Amniotic epithelial cell (primary cell): ENCODE measurements at regions not wholly inside any gene's neighbourhood (a gene's known extent, or its start where the extent isn't known, plus 50 kb on each side); places are given as distances from the start of the nearest gene placed in this dataset.

Source experiments
- DNase-seq: peaks from one replicate; pipeline ENCODE4 v3.0.0-alpha.2; 2010; ENCODE audit warnings: low read depth

DNA sequence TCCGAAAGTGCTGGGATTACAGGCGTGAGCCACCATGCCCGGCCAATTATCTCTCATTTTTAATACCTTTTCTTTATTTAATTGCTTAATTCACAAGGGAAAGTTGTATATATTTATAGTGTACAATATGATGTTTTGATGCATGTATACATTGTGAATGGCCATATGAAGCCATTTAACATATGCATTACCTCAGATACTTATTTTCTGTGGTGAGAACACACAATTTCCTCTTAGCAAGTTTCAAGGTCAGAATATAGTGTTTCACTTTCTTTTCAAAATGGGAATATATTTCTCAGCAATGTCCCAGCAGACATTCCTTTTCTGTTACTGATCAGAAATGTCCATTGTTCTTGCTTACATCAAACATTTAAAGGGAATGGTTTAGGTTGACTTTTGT, 1596.3 kb downstream of the MAT2B start:
- no peak for DNase-seq

DNA sequence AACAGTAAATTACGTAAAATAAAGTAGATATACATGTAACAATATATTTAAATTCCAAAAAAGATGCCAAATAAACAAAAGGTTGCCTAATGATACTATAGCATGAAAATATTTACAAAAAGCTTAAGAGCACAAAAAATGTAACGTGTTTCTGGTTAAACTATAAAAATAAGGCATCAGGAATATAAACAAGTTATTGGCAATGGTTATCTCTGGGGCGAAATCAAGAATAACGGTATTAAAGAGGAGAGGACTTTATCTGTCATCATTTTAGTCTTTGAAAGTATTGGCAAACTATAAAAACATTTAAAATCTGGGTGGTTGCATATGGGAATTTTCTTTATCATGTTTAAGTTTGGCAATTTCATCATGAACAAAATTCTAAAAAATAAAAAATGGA, 1599.2 kb downstream of the MAT2B start:
- DNase-seq, result no peak

DNA sequence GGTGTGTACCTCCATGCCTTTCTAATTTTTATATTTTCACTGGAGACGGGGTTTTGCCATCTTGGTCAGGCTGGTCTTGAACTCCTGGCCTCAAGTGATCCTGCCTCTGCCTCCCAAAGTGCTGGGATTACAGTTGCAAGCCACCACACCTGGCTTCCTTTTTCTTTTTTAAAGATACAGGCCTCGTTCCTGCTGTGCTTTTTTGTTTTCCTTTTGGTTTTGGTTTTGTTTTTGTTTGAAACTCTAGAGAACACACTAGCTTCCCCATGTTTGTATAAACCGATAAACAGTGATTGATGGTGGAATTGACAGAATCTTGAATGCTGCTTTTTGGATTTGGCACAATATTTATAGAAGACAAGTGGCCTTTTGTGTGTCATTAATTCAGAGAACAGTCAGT, 1603.4 kb downstream of the MAT2B start:
- no peak for DNase-seq

DNA sequence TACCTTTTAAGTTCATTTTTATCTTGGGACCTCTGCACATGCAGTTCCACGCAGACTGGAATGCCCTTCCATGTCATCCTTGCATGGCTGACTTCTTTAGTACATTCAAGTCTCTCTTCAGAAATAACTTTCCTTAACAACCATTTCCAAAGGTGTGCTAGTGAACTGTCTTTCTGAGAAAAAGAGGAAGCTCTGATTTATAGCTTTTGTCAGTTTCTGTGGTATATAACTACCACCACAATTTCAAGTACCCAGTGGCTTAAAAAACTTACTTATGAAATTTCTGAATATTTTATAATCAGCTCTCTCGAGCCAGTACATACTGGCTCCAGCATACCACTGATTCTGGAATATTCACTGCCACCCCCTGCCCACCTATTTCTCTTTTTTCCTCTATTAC, 1613.8 kb downstream of the MAT2B start:
- no peak for DNase-seq

DNA sequence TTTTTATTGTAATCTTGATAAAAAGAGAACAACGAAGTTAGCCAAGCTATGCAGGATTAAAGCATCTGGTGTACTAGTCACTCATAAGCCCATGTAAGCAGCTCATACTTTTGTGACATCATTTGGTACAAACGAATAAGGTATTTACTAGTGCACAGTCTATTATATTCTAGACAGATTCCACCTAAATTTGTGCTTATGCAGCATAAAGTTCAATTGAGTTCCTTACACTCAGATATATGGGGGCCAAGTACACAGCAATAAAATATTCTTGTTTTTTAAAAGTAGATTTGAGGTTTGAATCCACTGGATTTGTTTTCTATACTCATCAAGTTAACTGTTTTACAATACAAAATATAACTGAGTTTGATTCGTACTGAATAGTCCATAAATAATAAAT, 1621.2 kb downstream of the MAT2B start:
- DNase-seq, result no peak

DNA sequence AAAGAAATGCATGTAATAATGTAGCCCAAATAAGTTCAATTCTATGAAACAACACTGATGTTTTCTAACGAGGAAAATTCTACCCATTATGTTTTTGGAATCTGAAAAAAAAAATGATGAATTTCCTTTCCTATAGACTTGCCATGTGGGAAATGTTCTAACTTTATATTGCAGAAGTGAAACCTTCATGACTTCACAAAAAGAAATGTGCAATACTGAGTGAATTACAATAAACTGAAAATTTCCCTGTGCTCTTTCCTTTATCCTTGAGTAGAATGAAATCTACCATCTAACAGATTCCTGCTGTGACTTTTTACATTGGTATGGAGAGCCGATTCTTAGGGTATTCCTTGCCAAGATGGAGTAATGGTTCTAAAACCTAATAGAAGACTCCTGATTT, 1622.5 kb downstream of the MAT2B start:
- DNase-seq, result no peak

DNA sequence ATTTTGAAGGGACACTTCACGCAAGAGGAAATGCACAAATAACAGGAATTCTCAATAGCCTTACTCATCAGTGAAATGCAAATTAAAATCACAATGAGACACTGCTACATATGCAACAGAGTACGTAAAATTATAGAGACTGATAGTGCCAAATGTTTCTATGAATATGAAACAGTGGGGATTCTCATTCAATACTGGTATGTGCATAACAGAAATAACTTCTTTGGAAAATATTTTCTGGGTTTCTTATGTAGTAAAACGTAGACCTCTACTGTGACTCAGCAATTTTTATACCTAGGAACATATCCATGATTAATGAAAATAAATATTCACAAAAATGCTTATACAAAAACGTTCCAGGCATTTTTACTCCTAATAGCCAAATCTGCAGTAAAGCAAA, 1625.2 kb downstream of the MAT2B start:
- DNase-seq, result peak; percentile 20

DNA sequence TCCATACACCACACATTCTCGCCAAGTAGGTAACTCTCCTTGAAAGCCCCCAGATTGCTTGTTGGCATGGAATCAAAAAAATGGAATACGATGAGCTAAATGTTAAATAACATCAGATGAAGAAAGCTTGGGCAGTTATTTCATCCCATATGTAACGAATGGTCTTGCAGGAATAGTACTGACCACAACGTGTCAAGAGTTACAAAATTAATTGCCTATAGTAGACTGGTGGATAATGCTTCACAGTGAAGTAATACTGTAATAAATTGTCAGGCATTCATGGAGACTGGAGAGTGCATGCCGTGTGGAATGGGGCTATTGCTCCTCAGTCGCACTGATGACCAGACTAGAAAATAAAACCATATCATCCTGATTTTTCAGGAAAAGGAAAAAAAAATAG, 1628.7 kb downstream of the MAT2B start:
- peak; percentile 83 for DNase-seq

DNA sequence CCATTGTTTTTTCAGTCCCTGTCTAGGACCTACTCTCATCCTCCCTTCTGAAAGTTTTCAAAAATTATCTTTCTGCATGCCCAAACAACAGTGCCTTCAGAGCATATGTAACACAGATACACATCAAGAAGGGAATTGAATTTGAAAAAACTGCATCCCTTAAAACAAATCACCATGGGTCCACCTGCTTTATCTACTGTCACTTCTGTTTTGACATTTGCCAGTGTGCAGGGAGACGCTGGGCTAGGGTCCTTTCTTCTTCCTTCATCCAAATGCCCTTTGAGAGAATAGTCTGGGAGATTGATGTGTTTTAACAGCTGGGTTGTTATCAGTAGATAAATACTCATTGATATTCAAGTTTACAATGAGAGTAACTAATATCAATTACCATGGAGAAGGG, 1630.1 kb downstream of the MAT2B start:
- DNase-seq, result no peak

DNA sequence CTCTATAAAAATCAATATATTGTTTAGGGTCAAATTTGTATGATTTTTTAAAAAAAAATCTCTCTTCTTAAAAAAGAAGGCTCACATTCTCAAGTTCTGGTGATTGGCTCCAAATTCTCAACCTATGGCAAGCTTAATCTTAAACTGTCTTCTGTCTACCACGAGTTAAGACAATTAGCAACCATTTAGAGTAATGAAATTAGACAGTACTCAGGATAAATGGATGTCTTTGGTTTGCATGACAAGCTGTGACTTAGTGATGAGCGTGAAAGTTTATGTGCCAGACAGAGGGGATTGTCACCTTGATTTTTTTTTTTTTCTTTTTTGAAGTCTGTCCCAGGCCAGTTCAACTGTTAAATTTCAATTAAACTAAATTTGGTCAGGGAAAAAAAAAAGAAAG, 1632.3 kb downstream of the MAT2B start:
- DNase-seq, result no peak

DNA sequence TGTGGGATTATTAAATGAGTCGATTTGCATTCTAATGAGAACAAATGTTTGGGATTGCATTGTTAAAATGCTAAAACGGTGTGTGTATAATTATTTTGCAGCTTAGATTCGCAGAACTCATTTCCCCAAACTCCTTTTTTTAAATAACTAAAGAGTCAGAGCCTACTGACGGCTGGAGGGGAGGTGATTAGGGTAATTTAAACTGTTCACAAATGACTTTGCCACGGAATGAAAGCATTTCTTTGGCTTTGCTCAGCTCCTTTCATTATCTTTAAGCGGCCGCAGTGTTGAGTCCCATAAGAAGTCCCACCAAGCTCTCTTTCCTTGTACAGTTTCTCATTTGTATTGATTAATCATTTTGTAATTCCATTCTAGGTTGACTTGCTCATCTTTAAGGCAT, 1632.8 kb downstream of the MAT2B start:
- no peak for DNase-seq

DNA sequence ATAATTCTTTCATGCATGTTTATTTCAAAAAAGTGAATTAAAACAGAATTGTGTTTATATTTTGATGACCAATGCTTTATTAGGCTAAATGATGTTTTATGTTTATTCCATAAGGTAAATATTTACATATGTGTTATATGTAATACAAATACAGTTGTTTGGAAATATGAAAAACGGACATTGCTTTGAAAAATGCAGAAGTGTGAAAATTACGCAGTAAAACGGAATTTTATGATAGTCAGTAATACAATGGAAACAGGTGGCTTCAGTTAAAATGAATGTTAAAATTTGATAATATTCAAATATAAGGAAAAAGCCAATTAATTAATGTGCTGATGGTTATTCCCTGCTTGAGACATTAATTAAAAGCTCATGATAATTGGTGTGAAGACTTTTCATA, 1633.8 kb downstream of the MAT2B start:
- DNase-seq, result no peak

DNA sequence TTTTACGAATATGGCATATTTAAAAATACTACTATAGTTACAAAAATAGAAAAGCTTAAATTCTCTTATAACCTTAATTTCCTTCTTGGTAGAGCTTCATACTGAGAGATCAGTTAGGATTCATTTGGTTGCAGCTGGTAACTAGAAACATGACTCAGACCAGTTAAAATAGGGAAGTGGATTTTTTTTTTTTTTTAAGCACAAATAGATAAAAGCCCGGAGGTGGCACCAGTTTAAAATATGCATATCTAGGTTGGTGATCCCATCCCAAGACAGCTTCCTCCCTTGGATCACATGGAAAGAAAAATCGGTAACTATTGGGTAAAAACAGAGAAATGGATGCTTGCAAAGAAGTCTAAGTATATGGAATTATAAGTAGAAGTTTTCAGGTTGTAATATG, 1634.3 kb downstream of the MAT2B start:
- no peak for DNase-seq

DNA sequence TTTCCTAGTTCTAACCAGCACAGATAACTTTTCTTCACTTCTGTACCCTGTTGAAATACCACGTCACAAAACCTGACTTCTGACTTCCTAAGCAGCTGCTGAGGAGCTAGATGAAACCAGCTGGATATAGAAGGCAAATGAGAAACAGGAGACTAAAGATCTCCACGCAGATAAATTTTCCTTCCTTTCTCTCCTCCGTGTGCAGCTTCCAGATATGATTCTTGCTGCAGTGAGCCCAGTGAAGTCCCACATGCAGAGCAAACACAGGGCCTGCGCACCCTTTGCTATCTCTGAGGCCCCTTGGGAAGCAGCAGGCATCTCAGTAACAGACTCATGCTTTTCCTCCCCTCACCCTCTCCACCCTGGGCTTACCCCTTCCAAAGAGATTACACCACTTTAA, 1638.3 kb downstream of the MAT2B start:
- DNase-seq, result peak; percentile 66

DNA sequence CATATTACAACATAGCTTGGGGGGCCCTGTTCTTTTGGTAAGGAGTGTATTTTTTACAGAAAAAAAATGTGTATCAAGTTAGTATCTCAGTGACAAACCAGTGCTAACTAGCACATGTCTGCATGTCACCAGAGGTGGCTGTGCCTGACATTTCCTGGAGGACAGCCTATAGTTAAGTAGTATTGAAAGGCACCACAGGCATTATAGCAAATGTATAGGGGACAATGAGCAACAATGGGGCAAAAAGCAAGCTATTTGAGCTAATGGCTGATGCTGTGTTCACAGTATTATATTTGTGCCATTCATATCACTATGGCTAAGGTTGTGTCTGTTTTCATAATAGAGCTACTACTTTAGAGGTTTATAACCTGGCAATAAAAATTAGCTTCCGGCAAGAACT, 1644.0 kb downstream of the MAT2B start:
- DNase-seq, result no peak

DNA sequence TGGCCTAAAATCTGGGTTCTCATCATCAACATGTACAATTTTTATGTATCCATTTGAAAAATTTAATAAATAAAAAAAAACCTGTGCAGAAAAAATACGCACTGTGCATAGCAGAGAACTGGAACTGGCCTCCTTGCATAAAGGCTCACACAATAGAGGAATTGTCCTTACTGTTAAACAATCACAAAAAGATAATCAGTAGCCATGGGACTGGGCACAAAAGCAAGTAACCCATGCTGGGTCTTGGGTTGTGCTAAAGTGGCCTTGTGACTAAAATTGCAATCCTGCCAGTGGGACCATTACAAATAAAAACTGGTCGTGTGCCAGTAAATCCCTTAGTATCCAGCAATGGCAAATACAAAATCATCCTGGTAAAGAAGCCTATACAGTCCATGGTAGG, 1646.6 kb downstream of the MAT2B start:
- DNase-seq, result no peak

DNA sequence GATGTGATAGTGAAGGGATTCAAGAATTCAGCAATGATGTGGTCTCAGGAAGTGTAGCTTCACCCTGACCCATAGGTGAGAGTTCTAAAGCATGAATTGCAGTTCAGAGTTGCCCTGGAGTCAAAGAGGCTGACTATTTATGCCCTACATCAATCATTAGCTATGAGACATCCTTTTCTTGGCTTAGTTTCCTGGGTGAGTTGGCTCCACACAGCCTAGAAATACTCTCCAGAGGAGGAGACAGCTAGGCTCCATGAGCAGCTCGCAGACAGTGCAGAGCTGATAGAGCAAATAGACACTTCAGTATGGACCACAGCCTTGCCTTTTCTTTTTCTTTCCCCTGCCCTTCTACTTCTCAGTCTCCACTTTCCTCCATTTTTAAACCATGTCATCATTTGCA, 1651.8 kb downstream of the MAT2B start:
- peak; percentile 40 for DNase-seq

DNA sequence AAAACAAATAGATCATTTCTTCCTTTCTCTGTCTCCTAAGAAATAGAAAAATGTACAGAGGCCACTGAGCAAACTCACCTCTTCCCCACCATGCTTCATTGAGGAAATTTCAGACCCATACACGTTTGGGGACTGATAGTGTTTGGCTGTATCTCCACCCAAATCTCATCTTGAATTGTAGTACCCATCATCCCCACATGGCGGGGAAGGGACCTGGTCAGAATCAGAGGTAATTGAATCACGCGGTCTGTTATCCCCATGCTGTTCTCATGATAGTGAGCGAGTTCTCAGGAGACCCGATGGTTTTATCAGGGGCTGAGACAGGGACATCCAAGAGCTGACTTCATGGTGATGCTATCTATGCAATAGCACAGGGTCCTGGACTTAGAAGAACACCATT, 1655.8 kb downstream of the MAT2B start:
- DNase-seq, result no peak

DNA sequence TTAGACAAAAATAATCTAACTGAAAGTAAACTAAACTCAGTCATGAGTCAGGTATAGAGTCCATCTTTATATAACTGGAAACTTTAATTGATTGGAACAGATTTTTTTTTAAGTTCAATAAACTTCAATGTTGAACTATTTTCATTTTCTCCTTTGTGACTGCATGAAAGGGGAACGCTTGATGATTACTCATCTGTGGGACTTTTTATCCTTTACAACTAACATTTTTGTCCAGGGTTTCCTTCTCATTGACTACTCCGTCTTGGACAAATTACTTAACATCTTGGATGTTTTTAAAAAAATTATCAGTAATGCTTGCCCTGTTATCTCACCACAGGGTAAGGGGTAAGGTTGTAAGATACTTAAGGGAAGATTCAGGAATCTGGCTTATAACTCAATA, 1658.4 kb downstream of the MAT2B start:
- no peak for DNase-seq

DNA sequence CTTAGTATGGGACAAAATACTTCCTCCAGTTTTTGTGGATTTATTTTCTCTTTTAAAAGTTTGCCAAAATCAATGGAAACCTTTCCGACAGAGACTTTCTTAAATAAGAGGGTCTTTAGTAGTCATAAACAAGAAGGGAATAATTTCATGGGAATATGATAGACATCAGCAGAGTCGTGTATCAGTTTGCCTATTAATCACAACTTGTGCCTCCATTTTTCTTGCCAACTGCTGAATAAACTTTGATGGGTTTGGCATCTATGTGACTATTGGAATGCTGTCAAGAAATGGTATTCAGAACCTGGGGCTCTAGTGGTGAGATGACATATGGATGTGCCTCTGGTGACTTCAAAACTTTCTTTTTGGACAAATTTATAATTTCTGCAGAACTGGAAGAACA, 1668.2 kb downstream of the MAT2B start:
- no peak for DNase-seq

DNA sequence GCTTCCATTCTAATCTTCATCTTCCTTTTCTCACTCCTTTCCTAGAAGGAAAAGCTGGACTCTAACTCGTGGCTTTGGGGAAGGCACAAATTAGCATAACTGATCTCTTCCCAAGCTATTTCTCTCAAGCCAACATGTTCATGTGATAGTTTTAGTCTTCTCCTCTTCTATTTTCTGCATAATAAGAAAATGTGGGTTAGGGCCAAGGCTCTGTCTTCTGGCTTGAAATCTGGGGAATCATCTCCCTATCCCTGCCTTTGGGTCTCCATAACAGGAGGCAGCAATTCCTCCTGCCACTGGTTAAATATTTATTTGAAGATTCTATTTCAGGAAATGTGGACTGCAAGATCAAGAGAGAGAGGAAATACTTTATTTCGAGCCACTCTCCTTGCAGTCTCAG, 1669.6 kb downstream of the MAT2B start:
- no peak for DNase-seq

DNA sequence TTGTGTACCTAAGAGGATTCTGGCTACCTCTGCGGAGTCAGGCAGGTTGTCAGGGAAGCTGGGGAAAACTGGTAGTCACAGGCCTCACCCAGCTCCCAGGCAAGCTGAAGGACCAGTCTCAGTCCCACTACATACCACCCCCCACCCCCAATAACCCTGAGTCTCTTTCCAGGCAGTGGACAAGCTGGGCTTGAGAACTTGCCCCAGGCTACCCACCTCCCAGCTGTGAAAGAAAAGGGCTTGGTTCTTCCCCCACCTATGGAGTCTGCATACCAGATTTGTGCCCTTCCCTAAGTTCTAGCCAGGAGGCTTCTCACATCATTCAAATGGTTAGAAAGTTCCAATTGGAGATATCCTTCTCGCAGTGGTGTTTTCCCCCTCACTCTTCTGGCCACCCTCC, 1678.8 kb downstream of the MAT2B start:
- DNase-seq, result no peak

DNA sequence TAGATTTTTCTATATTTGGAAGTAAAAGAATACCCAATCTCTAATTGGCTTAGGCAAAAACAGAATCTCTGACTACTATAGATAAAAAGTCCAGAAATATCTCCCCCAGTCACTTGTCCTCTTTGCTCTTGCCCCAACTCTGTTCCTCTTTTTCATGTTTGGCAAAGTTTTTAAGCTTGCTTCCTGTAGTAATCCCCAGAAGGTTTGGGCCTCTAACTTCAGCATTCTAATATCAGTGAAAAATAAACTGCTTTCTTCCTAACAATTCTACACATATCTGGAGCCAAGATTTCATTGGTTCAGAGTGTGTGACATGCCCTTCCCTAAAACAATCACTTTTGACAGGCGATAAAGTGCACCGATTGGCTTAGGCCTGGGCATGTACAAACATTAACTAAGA, 1680.3 kb downstream of the MAT2B start:
- DNase-seq, result no peak

DNA sequence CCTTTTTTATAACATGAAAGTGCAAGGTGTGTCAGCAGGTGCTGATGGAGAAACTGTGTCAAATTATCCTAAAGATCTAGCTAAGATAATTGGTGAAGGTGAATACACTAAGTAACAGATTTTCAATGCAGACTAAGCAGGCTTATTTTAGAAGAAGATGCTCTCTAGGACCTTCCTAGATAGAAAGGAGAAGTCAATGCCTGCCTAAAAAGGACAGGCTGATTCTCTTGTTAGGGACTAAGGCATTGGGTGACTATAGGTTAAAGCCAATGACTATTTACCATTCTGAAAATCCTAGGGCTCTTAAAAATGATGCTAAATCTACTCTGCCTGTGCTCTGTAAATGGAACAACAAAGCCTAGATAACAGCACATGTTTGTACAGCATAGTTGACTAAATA, 1682.4 kb downstream of the MAT2B start:
- DNase-seq, result no peak

DNA sequence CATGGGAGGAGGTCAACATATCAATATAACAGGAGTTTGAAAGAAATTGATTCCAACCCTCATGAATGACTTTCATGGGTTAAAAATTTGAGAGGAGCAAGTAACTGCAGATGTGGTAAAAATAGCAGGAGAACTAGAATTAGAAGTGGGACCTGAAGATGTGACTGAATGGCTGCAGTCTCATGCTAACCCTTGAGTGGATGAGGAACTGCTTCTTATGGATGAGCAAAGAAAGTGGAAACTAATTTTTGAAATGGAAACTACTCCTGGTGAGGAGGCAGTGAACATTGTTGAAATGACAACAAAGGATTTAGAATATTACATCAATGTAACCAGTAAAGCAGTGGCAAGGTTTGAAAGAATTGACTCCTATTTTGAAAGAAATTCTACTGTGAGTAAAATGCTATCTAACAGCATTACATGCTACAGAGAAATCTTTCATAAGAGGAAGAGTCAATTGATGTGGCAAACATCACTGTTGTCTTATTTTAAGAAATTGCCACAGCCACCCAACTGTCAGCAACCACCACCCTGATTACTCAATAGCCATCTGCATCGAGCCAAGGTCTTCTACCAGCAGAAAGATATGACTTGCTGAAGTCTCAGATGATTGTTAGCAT, 1683.2 kb downstream of the MAT2B start:
- peak; percentile 7 for DNase-seq
